ENCODE measurements at regions not wholly inside any gene's neighbourhood (a gene's known extent, or its start where the extent isn't known, plus 50 kb on each side); places are given as distances from the start of the nearest gene placed in this dataset.

GRCh38 chr2:13649918-13650317 is 933.2 kb downstream of the TRIB2 start:
- TF ChIP-seq ARNT (IDR thresholded peaks at IDR 0.05), result no peak
- no peak for TF ChIP-seq BHLHE40 (IDR thresholded peaks at IDR 0.05; ENCODE audit: borderline replicate concordance)
- TF ChIP-seq SP1 (IDR thresholded peaks at IDR 0.05), result no peak
- TF ChIP-seq SUZ12 (IDR thresholded peaks at IDR 0.05), result no peak
- no peak for TF ChIP-seq FOXA1 (IDR thresholded peaks at IDR 0.05)
- no peak for TF ChIP-seq LEF1 (IDR thresholded peaks at IDR 0.05; ENCODE audit: borderline replicate concordance)

Measured in HEK293T (cell line).